Transverse colon (tissue), 4 donors: ENCODE measurements at regions not wholly inside any gene's neighbourhood (a gene's known extent, or its start where the extent isn't known, plus 50 kb on each side); places are given as distances from the start of the nearest gene placed in this dataset.

Experiments
- DNase-seq: peaks from one replicate; pipeline ENCODE4 v3.0.0-alpha.2; 2019
- H3K27ac ChIP-seq, 4 donors: fragments of 200-600 bp; sonication (generic); 2 replicates each; pipeline ENCODE4 v1.5.1; 2016 to 2018; ENCODE audit warnings: inconsistent platforms in 4 of 4
- H3K27me3 ChIP-seq: fragments of 200-600 bp; sonication (generic); 2 replicates; pipeline ENCODE4 v1.5.1; 2017; ENCODE audit warnings: inconsistent platforms
- H3K36me3 ChIP-seq, 4 donors: fragments of 200-600 bp; sonication (generic); 2 replicates each; pipeline ENCODE4 v1.5.1; 2017 to 2019; ENCODE audit warnings: inconsistent platforms in 4 of 4
- H3K4me1 ChIP-seq, 4 donors: fragments of 200-600 bp; sonication (generic); 2 replicates each; pipeline ENCODE4 v1.5.1; 2017 to 2020; ENCODE audit warnings: inconsistent platforms in 4 of 4
- H3K4me3 ChIP-seq, 4 donors: fragments of 200-600 bp; sonication (generic); 1 replicate in 1 of 4; 2 replicates in 3 of 4; pipeline versions ENCODE4 v1.5.1 to v1.6.1; 2017 to 2019; ENCODE audit warnings: inconsistent platforms in 4 of 4
- H3K9me3 ChIP-seq, 2 donors: fragments of 200-600 bp; sonication (generic); 2 replicates each; pipeline ENCODE4 v1.5.1; 2017 to 2019; ENCODE audit warnings: inconsistent platforms in 2 of 2
- EP300 ChIP-seq: sonication (generic); formaldehyde crosslinking; IDR thresholded peaks from one replicate; pipeline ENCODE4 v1.6.1; 2017; ENCODE audit warnings: antibody characterized with exemption, low read depth
- POLR2A ChIP-seq: fragments of 450-650 bp; IDR thresholded peaks from one replicate; pipeline ENCODE4 v1.6.1; 2016; ENCODE audit warnings: antibody characterized with exemption, mild to moderate bottlenecking, moderate library complexity
- POLR2AphosphoS5 ChIP-seq, 3 donors: sonication (generic); formaldehyde crosslinking; IDR thresholded peaks; one replicate each; pipeline ENCODE4 v1.6.1; 2016; ENCODE audit warnings: antibody characterized with exemption in 3 of 3
- WGBS, 2 donors: methylation state at CpG; one replicate each; pipeline ENCODE4 v1.1.5; 2018; ENCODE audit warnings: low coverage in 1 of 2; 5-methylcytosine and 5-hydroxymethylcytosine counted together
- in situ Hi-C, 4 donors: fragments of 200-750 bp; cut with MboI; loops; one replicate each; pipeline versions ENCODE4 v1.15.0 to v1.15.1; 2017; ENCODE audit warnings: low sequenced_read_pairs in 3 of 4, low pct_ligation_motif_present in 1 of 4, low pct_unique_long_range_greater_than_20kb in 1 of 4
- intact Hi-C: fragments of 100-400 bp; cut with DNase I; formaldehyde crosslinking; loops from one replicate; pipeline ENCODE4 v1.15.1; 2023; ENCODE audit warnings: low total_unique reads
- TF ChIP-seq, protein P1 (sequence below), 5 experiments: fragments of 200-600 bp in 3 of 5; fragments of 450-650 bp in 2 of 5; sonication (generic) in 3 of 5; IDR thresholded peaks; 1 replicate in 2 of 5; 2 replicates in 3 of 5; pipeline ENCODE4 v1.5.1; 2016 to 2017; ENCODE audit warnings: antibody characterized with exemption in 5 of 5, inconsistent platforms in 3 of 5, mild to moderate bottlenecking in 2 of 5, moderate library complexity in 1 of 5

DNA sequence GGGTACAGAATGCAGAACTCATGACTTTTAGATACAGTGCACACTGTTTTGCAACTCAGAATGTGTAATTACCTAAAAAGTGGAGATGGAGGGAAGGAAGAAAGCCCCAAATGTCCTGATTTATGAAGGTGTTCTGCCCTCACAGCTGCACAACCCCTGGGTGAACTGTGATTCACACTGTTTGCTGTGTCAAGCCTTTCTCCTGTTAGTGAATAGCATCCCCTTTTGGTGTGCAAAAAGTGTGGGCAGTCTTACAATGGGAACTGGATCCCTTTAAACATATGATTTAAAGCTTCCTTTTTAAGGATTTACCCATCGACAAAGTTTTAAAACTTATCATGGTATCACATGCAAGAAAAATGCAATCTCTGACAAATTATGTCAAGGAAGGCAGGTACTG is 633.4 kb upstream of the EPHA7 start:
- Histone ChIP-seq H3K4me1 (peaks cover 0 to 10% (median 0%) of the 10 kb centered on the region in 4 donors), H3K9me3 (no peaks in the 10 kb centered on the region), H3K36me3 (no peaks in the 10 kb centered on the region), H3K4me3 (no peak overlapping the region), H3K27me3 (no peaks in the 10 kb centered on the region), H3K27ac (no peak overlapping the region)
- no peak for DNase-seq
- in situ Hi-C loops, result no loop called here
- intact Hi-C loops, result loop anchor here (5.0 kb wide), 1 partner anchor 775 kb away; no protein-coding TSS in a partner anchor
- WGBS, 2 donors, result 5 to 25% methylated on average over 1 of the region's 1 CpG
- TF ChIP-seq EP300, result no peak
- TF ChIP-seq, protein P1, sequence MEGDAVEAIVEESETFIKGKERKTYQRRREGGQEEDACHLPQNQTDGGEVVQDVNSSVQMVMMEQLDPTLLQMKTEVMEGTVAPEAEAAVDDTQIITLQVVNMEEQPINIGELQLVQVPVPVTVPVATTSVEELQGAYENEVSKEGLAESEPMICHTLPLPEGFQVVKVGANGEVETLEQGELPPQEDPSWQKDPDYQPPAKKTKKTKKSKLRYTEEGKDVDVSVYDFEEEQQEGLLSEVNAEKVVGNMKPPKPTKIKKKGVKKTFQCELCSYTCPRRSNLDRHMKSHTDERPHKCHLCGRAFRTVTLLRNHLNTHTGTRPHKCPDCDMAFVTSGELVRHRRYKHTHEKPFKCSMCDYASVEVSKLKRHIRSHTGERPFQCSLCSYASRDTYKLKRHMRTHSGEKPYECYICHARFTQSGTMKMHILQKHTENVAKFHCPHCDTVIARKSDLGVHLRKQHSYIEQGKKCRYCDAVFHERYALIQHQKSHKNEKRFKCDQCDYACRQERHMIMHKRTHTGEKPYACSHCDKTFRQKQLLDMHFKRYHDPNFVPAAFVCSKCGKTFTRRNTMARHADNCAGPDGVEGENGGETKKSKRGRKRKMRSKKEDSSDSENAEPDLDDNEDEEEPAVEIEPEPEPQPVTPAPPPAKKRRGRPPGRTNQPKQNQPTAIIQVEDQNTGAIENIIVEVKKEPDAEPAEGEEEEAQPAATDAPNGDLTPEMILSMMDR (IDR thresholded peaks at IDR 0.05), result peak in 3 of 5 experiments; percentile 18 to 22 (median 21)
- no peak for TF ChIP-seq POLR2A
- TF ChIP-seq POLR2AphosphoS5 (IDR thresholded peaks at IDR 0.05), result no peak

DNA sequence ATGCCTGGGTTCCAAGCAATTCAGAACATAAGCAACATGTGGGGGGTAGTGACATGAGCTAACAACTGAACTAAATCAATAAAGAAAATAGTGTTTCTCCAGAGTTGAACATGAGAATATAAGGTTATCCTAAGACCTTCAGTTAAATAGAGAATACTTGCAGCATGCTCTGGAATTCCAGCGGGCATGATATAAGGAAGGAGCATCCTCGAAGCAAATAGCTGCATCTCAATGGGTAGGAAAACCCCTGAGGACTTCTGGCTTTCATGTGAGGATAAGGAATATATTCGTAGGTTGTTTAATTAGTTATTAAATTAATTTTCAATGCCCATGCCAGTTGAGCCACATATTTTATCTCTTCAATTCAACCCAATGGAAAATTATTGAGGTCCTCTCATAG is 631.2 kb upstream of the EPHA7 start:
- no peak for DNase-seq
- in situ Hi-C loops (no loop called here), intact Hi-C loops (loop anchor here (5.0 kb wide), 1 partner anchor 773 kb away; no protein-coding TSS in a partner anchor)
- no peaks in the 10 kb centered on the region for H3K27me3 ChIP-seq
- 67 to 96% methylated on average over 3 of the region's 3 CpGs for WGBS, 2 donors
- TF ChIP-seq, protein P1 (IDR thresholded peaks at IDR 0.05), result no peak
- TF ChIP-seq POLR2A (no peak), POLR2AphosphoS5 (IDR thresholded peaks at IDR 0.05) (no peak), EP300 (no peak)
- H3K27ac ChIP-seq, result no peak overlapping the region
- H3K36me3 ChIP-seq, result no peaks in the 10 kb centered on the region
- H3K4me3 ChIP-seq, result no peak overlapping the region
- no peaks in the 10 kb centered on the region for H3K9me3 ChIP-seq
- peaks cover 0 to 10% (median 0%) of the 10 kb centered on the region in 4 donors for H3K4me1 ChIP-seq

DNA sequence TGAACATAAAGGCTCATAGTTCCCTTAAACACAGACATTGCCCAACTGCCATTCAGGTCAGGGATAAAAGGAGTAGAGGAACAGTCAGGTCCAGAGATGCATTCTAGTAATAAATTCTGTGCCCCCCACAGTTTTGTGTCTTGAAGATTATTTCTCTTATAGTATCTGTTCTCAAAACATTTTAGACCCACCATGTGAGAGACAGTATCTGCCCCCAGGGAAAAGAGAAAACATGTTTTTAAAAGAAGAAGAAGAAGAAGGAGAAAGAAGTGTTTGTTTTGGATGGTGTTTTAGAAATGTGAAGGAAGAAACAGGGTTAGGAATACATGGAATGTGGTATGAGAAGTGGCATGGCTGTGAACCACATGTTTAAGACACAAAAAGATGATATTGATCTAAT is 629.6 kb upstream of the EPHA7 start:
- intact Hi-C loops, result no loop called here
- Histone ChIP-seq H3K9me3 (no peaks in the 10 kb centered on the region), H3K27ac (no peak overlapping the region), H3K4me3 (no peak overlapping the region), H3K4me1 (peaks cover 0 to 8% (median 0%) of the 10 kb centered on the region in 4 donors), H3K27me3 (no peaks in the 10 kb centered on the region), H3K36me3 (no peaks in the 10 kb centered on the region)
- DNase-seq, result no peak
- TF ChIP-seq POLR2AphosphoS5 (IDR thresholded peaks at IDR 0.05) (no peak), EP300 (no peak), POLR2A (no peak)
- TF ChIP-seq, protein P1 (IDR thresholded peaks at IDR 0.05), result no peak
- in situ Hi-C loops, result no loop called here

DNA sequence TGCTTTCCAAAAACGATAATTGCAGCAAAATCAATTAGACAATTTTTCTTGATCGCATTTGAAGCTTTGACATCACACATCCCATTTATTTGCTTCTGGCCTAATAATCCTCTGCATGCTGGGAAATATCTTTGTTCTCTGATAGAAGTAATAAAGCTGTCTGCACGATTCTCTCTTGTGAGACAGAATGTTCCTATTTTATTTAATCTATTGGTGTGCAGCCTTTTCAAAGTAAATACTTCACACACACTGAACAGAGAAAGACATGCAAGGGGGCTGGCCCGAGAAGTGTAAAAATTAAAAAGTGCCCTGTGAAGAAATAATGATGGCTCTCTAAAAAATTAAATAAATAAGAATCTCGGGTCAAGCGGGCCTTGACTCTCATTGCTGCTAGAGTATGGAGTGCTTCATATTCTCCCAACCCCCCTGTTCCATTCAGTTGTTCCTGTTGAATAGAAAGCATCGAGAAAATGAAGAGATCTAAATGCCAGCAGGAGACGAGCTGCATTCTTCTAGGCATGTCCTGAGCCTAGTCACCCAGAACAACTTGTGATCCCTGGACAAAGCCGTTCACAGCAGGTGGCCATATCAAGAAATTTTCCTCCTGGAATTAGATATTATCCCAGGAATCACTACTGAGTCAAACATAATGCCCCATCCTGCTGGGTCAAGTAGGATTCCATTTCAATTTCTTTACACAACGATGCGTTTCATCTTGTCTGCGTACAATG is 625.9 kb upstream of the EPHA7 start:
- 74 to 75% methylated on average over 11 to 12 of the region's 12 CpGs for WGBS, 2 donors
- intact Hi-C loops (no loop called here), in situ Hi-C loops (no loop called here)
- no peaks in the 10 kb centered on the region for H3K27me3 ChIP-seq
- TF ChIP-seq POLR2A (no peak), POLR2AphosphoS5 (IDR thresholded peaks at IDR 0.05) (no peak), EP300 (no peak)
- TF ChIP-seq, protein P1 (IDR thresholded peaks at IDR 0.05), result no peak
- H3K27ac ChIP-seq, result no peak overlapping the region
- no peak overlapping the region for H3K4me3 ChIP-seq
- H3K36me3 ChIP-seq, result no peaks in the 10 kb centered on the region
- no peak for DNase-seq
- no peaks in the 10 kb centered on the region for H3K9me3 ChIP-seq
- H3K4me1 ChIP-seq, result peaks cover 0 to 10% (median 3%) of the 10 kb centered on the region in 4 donors
